Suprapubic skin (tissue), 4 donors: ENCODE measurements at regions not wholly inside any gene's neighbourhood (a gene's known extent, or its start where the extent isn't known, plus 50 kb on each side); places are given as distances from the start of the nearest gene placed in this dataset.

Experiments
- EP300 ChIP-seq: sonication (generic); formaldehyde crosslinking; IDR thresholded peaks from one replicate; pipeline ENCODE4 v1.6.1; 2017; ENCODE audit warnings: antibody characterized with exemption
- POLR2AphosphoS5 ChIP-seq, 3 donors: sonication (generic); formaldehyde crosslinking; IDR thresholded peaks; one replicate each; pipeline ENCODE4 v1.6.1; 2017; ENCODE audit warnings: antibody characterized with exemption in 3 of 3
- TF ChIP-seq, protein P1 (sequence below), 2 donors: fragments of 200-600 bp in 1 of 2; fragments of 450-650 bp in 1 of 2; sonication (generic) in 1 of 2; IDR thresholded peaks; one replicate each; pipeline ENCODE4 v1.5.1; 2016 to 2019; ENCODE audit warnings: antibody characterized with exemption in 2 of 2, mild to moderate bottlenecking in 1 of 2, moderate library complexity in 1 of 2

DNA sequence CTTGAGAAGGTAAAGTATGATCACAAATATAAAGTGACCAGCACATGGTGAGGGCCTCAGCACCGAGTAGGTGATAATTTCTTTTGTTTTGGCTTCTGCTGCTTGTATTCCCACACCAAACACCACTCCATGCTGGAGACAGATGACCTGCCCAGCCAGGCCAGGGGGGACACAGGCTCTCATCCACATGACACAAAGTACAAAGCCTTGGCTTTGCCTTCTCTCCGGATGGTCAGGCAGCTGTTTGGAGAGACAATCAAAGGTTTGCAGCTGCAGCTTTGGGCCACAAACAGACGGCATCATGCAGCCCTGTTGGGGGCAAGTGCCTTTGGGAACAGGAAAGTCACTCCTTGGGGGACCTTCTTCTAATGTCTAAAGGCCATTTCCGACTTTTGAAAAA is 226.2 kb upstream of the KLF4 start:
- TF ChIP-seq, protein P1, sequence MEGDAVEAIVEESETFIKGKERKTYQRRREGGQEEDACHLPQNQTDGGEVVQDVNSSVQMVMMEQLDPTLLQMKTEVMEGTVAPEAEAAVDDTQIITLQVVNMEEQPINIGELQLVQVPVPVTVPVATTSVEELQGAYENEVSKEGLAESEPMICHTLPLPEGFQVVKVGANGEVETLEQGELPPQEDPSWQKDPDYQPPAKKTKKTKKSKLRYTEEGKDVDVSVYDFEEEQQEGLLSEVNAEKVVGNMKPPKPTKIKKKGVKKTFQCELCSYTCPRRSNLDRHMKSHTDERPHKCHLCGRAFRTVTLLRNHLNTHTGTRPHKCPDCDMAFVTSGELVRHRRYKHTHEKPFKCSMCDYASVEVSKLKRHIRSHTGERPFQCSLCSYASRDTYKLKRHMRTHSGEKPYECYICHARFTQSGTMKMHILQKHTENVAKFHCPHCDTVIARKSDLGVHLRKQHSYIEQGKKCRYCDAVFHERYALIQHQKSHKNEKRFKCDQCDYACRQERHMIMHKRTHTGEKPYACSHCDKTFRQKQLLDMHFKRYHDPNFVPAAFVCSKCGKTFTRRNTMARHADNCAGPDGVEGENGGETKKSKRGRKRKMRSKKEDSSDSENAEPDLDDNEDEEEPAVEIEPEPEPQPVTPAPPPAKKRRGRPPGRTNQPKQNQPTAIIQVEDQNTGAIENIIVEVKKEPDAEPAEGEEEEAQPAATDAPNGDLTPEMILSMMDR (IDR thresholded peaks at IDR 0.05): no peak
- TF ChIP-seq POLR2AphosphoS5 (IDR thresholded peaks at IDR 0.05) (no peak), EP300 (no peak)
